Mucosa of descending colon (tissue), 3 donors: ENCODE measurements at regions not wholly inside any gene's neighbourhood (a gene's known extent, or its start where the extent isn't known, plus 50 kb on each side); places are given as distances from the start of the nearest gene placed in this dataset.

ENCODE experiments used
- ATAC-seq: fragments of 200-7000 bp; cut with Tn5 transposase; one replicate; pipeline ENCODE4 v1.9.1; 2020; ENCODE audit warnings: mild to moderate bottlenecking, moderate library complexity
- DNase-seq, 3 donors: peaks; one replicate each; pipeline ENCODE4 v3.0.0-alpha.2; 2020
- H3K36me3 ChIP-seq: fragments of 200-600 bp; one replicate; pipeline ENCODE4 v1.8.0; 2021; ENCODE audit warnings: low read depth, mild to moderate bottlenecking
- H3K4me1 ChIP-seq: fragments of 200-600 bp; one replicate; pipeline ENCODE4 v1.8.0; 2021; ENCODE audit warnings: low read depth, mild to moderate bottlenecking
- H3K4me3 ChIP-seq: fragments of 200-600 bp; one replicate; pipeline ENCODE4 v1.8.0; 2021; ENCODE audit warnings: mild to moderate bottlenecking
- H3K9me3 ChIP-seq: fragments of 200-600 bp; one replicate; pipeline ENCODE4 v1.8.0; 2021; ENCODE audit warnings: mild to moderate bottlenecking
- intact Hi-C, 2 donors: fragments of 100-400 bp; cut with DNase I in 1 of 2; cut with micrococcal nuclease in 1 of 2; formaldehyde crosslinking; loops; one replicate each; pipeline versions ENCODE4 v1.11.0 to v1.11.1; 2022; cut with DNase I, micrococcal nuclease
- TF ChIP-seq, protein P1 (sequence below): fragments of 200-600 bp; IDR thresholded peaks from one replicate; pipeline ENCODE4 v1.8.0; 2022; ENCODE audit warnings: antibody characterized with exemption, mild to moderate bottlenecking
- donor health status: DM: no; HTN: no; CAD: no; lungs with moderate emphysema.
- donor health status: DM: no; HTN: no; CAD: no.
- donor health status: DM: no; HTN: yes; CAD: no.

DNA sequence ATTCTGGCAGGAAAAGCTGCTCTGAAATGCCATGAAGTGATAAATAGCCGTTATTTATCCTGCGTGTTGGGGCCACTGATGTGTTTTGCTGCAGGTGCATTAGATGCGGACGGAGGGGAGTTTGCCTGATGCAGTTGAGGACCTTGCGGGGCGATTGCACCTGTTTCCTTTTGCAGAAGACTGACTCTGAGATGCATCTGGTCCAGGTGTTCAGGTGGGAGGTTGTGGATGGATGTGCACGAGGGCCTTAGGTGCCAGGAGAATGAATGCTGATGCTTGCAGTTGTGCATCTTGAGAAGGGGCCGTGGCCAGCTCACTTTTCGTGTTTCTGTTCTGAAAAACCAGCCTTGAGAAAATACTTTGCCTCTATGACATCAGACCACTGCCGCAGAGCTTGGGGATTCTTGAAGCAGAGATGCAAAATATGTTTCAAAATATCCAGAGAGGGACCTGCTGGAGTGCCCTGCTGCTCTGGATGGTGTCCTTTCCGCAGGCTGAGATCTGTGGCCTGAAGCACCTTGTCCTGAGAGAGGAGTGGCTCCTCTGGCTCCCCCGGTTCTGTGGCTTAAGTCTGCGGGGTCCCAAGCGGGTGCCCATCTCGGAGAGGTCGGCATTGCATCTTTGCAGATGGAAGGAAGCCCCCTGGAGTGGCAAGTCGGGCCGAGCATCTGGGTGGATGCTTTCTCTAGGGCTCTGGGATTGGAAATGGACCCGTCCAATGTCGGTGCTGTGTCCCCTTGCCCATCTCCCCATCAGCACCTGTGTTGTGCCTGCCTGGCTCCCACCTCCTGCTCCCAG is 1031.1 kb downstream of the TBC1D22A start:
- TF ChIP-seq, protein P1, sequence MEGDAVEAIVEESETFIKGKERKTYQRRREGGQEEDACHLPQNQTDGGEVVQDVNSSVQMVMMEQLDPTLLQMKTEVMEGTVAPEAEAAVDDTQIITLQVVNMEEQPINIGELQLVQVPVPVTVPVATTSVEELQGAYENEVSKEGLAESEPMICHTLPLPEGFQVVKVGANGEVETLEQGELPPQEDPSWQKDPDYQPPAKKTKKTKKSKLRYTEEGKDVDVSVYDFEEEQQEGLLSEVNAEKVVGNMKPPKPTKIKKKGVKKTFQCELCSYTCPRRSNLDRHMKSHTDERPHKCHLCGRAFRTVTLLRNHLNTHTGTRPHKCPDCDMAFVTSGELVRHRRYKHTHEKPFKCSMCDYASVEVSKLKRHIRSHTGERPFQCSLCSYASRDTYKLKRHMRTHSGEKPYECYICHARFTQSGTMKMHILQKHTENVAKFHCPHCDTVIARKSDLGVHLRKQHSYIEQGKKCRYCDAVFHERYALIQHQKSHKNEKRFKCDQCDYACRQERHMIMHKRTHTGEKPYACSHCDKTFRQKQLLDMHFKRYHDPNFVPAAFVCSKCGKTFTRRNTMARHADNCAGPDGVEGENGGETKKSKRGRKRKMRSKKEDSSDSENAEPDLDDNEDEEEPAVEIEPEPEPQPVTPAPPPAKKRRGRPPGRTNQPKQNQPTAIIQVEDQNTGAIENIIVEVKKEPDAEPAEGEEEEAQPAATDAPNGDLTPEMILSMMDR, result no peak
- no peak for ATAC-seq
- DNase-seq, result no peak

DNA sequence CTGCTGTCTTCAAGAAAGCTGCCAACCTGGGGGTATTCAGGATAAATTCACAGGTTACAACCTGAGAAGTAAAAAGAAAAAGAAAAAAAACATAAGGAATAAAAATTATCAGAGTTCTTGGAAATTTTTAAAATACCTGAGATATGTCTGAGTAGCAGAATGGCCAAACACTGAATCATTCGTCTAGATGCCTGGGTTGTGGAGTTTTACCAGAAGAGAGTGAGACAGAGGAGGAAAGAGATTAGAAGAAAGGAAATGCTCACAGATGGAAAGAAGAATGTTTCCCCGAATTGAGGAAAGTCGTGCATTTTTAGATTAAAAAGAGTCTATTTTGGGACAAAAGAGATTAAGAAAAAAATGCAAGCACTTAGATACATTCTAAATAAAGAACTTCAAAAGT is 1026.7 kb downstream of the TBC1D22A start:
- Histone ChIP-seq H3K4me1 (no peaks in the 10 kb centered on the region), H3K9me3 (no peaks in the 10 kb centered on the region), H3K36me3 (no peaks in the 10 kb centered on the region), H3K4me3 (no peak overlapping the region)
- DNase-seq (no peak), ATAC-seq (no peak)
- intact Hi-C loops, result no loop called here
- TF ChIP-seq, protein P1, result no peak

More for the DNA sequence above, 1031.1 kb downstream of the TBC1D22A start:
- no peaks in the 10 kb centered on the region for H3K36me3 ChIP-seq
- no peaks in the 10 kb centered on the region for H3K4me1 ChIP-seq
- intact Hi-C loops, result no loop called here
- no peaks in the 10 kb centered on the region for H3K9me3 ChIP-seq
- H3K4me3 ChIP-seq, result no peak overlapping the region

DNA sequence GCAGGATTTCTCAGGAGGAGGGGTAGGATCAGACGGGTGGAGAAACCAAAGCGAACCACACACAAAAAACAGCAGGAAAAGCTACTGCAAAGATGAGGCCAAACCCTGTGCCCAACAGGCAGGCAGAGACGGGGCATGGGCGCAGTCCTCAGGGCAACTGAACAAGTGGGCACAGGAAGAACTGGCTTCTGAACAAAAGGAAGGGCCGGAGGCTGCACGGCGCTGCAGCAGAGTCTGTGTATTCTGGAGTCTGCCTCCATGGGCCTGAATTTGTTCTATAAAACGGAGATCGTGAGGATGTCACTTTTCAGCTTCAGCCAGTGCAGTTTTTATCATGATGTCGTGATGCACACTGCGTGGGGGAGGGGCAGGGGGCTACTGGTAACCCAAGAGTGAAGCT is 1026.0 kb downstream of the TBC1D22A start:
- Histone ChIP-seq H3K4me3 (no peak overlapping the region), H3K36me3 (no peaks in the 10 kb centered on the region), H3K9me3 (no peaks in the 10 kb centered on the region), H3K4me1 (no peaks in the 10 kb centered on the region)
- no peak for DNase-seq
- ATAC-seq, result no peak
- intact Hi-C loops, result no loop called here
- TF ChIP-seq, protein P1, result no peak

DNA sequence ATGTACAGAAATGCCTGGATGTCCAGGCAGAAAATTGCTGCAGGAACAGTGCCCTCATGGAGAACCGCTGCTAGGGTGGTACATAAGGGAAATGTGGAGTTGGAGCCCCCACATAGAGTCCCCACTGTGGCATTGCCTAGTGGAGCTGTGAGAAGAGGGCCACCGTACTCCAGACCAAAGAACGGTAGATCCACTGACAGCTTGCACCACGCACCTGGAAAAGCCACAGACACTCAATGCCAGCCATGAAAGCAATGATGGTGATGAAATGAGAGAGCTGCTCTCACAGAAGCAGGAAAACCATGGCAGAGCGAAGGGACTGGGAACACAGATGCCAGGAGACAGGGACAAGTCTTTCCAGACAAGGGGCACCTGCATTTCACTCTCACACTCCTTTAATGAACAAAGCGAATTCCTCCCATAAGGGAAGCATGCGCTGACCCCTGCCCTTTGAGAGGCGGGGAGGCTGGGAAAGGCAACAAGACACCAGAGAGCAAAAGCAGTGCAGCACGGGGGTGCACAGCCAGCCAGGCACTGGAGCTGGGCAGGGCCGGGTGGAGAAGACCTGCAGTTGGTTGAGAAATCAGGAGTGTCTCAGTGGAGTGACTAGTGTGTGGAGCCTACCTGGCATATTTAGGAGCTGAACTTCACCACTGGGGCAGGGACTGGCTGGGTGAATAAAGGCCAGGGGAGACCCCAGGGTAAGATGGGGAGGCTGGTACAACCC is 1025.2 kb downstream of the TBC1D22A start:
- Histone ChIP-seq H3K9me3 (no peaks in the 10 kb centered on the region), H3K36me3 (no peaks in the 10 kb centered on the region), H3K4me3 (no peak overlapping the region), H3K4me1 (no peaks in the 10 kb centered on the region)
- DNase-seq, result no peak
- no peak for ATAC-seq
- intact Hi-C loops, result no loop called here
- TF ChIP-seq, protein P1, result no peak

DNA sequence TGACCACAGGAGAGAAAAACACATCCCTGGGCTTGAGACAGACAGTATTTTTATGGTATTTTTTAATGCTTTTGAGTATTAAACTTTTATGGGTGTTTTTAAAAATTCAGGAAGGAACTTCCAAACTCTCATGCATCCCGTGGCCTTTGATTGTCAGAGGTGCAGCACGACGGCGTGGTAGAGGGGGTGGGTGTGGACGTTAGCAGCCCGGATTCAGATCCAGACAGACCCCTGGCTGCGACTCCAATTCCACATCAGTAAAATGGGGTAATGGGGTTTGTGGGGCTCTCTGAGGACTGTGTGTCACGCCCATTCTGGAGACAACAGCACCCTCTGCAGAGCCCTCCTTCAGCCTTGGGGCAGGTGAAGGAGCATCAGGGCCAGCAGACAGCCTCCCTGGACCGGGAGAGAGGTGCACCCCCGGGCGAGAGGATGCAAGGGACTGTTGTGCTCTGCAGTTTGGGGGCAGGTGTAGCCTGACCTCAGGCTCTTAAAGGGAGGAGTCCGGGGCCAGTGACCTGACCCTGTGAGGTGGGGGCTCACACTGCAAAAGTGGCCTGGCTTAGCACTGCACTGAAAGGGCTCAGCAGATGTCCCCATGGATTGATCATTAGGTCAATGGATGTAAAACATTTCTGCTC is 1024.3 kb downstream of the TBC1D22A start:
- TF ChIP-seq, protein P1, result no peak
- DNase-seq, result no peak
- Histone ChIP-seq H3K9me3 (no peaks in the 10 kb centered on the region), H3K4me1 (no peaks in the 10 kb centered on the region), H3K4me3 (no peak overlapping the region), H3K36me3 (no peaks in the 10 kb centered on the region)
- intact Hi-C loops, result no loop called here
- no peak for ATAC-seq
